GM12891 (cell line): ENCODE measurements at regions not wholly inside any gene's neighbourhood (a gene's known extent, or its start where the extent isn't known, plus 50 kb on each side); places are given as distances from the start of the nearest gene placed in this dataset.

Experiments used
- DNase-seq: peaks from one replicate; pipeline ENCODE4 v3.0.0; 2011; ENCODE audit warnings: low spot score; ENCODE audit not compliant: insufficient read length
- FAIRE-seq: peaks from 2 replicates; lab custom pipeline; 2011; peaks lifted over from hg19 to GRCh38; lab: Jason Lieb, UNC
- PAX5 ChIP-seq: IDR thresholded peaks from 2 replicates; pipeline ENCODE4 v1.6.1; 2011; ENCODE audit warnings: low read length, moderate library complexity, mild to moderate bottlenecking; ENCODE audit not compliant: insufficient read depth, severe bottlenecking
- POLR2A ChIP-seq: IDR thresholded peaks from 2 replicates; pipeline ENCODE4 v1.6.1; 2011; ENCODE audit warnings: low read depth, low read length, control low read depth
- POLR2AphosphoS5 ChIP-seq: IDR thresholded peaks from 2 replicates; pipeline ENCODE4 v1.6.1; 2011; ENCODE audit warnings: low read depth, low read length, control low read depth
- POU2F2 ChIP-seq: IDR thresholded peaks from 2 replicates; pipeline ENCODE4 v1.6.1; 2011; ENCODE audit warnings: low read depth, mild to moderate bottlenecking, control low read depth, low read length, moderate library complexity
- SPI1 ChIP-seq: IDR thresholded peaks from 2 replicates; pipeline ENCODE4 v1.6.1; 2011; ENCODE audit warnings: low read depth, low read length, control low read depth
- TAF1 ChIP-seq: IDR thresholded peaks from 2 replicates; pipeline ENCODE4 v1.6.1; 2011; ENCODE audit warnings: low read depth, low read length, control low read depth

- FAIRE-seq (no peak), DNase-seq (no peak)
- no peak for TF ChIP-seq PAX5
- no peak for TF ChIP-seq POLR2AphosphoS5
- no peak for TF ChIP-seq SPI1
- TF ChIP-seq TAF1 = no peak
- no peak for TF ChIP-seq POLR2A
- TF ChIP-seq POU2F2 = no peak
Measured at GRCh38 chr12:28955491-28955890, 193.6 kb upstream of the FAR2 start.

- no peak for TF ChIP-seq POLR2A
- no peak for TF ChIP-seq TAF1
- TF ChIP-seq POU2F2 = no peak
- no peak for TF ChIP-seq SPI1
- no peak for TF ChIP-seq POLR2AphosphoS5
- TF ChIP-seq PAX5 = no peak
- DNase-seq (no peak), FAIRE-seq (no peak)
Measured at GRCh38 chr12:28955931-28956330, 193.1 kb upstream of the FAR2 start.

GRCh38 chr12:28958553-28959195, 190.4 kb upstream of the FAR2 start:
- FAIRE-seq (no peak), DNase-seq (no peak)
- no peak for TF ChIP-seq POLR2A
- no peak for TF ChIP-seq TAF1
- no peak for TF ChIP-seq PAX5
- TF ChIP-seq POLR2AphosphoS5 = no peak
- no peak for TF ChIP-seq SPI1
- TF ChIP-seq POU2F2 = no peak

DNA sequence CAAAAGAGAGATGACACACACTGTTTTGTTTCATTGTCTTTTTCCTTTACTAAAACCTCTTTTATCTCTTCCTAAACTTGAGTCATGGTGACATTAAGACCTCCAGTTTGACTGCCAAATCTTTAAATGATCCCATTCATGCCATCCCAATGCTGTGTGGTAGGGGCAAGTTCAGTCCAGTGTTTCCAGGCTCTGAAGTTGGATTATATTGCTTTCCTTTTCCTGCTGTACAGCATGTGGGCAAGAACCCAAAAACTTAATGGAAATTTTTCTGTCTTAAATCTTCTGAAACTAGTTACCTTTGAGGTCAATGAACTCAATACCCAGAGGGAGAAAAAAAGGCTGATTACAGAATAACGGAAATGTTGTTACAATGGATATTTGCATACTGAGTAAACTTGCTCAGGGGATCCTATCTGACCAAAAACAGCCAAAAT, 187.1 kb upstream of the FAR2 start:
- FAIRE-seq (no peak), DNase-seq (no peak)
- TF ChIP-seq SPI1 = no peak
- no peak for TF ChIP-seq POLR2AphosphoS5
- no peak for TF ChIP-seq POLR2A
- TF ChIP-seq POU2F2 = no peak
- TF ChIP-seq TAF1 = no peak
- no peak for TF ChIP-seq PAX5

- TF ChIP-seq POLR2A (no peak), TAF1 (no peak), PAX5 (no peak)
- DNase-seq = no peak
- no peak for FAIRE-seq
Measured at GRCh38 chr12:28963554-28963953, 185.5 kb upstream of the FAR2 start.

DNA sequence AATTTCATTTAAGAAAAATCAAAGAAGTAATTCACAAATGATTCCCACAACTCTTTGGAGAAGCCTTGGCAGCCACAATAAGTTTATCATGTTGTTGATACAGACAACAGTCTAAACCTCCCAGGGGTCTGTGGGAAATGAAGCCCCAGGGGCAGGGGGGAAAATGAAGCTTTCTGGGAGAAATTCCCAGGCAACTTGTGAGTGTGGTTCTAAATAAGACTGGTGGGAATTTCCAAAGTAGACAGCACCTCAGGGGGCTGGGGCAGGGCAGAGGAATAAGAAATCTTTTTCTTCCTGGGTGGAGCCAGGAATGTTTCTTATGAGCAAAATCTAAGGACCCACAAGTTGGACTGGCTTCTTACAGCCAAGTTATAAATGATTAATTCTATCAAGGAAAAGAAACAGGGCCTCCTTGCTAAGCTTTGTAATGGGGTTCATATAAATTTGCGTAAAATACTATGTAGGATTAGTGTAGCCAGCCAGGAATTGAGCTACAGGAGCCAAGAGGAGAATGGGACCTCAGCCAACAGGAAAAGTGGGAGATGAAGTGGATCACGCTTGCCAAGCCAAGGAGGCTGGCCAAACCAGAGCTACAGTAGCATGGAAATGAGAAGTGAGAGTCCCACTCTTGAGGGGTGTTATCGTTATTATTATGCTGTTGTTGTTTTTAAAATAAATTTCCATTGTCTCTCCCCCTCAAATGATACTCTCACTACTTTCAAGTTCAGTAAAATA, 182.9 kb upstream of the FAR2 start:
- FAIRE-seq = no peak
- DNase-seq = no peak
- no peak for TF ChIP-seq TAF1
- TF ChIP-seq PAX5 = no peak
- TF ChIP-seq SPI1 = no peak
- TF ChIP-seq POU2F2 = no peak

DNA sequence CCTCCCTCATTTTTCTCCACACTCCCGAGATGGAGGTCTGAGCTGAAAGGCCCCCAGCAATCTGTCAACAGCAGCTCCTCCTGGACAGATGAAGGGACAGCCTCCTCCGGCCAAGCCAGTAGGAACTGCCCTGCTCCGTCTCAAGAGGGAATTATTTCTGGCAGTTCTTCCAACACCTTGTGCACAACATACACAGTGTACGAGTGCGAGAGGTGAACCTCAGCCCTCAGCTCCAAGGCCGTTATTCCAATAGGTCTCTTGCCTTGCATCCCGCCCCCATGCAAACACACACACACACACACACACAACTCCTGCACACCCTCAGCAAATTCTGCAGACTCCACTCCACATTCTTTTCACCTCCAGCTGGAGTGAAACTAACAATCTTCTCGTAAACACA, 181.7 kb upstream of the FAR2 start:
- FAIRE-seq (no peak), DNase-seq (no peak)
- no peak for TF ChIP-seq POLR2A
- no peak for TF ChIP-seq POU2F2
- no peak for TF ChIP-seq PAX5

DNA sequence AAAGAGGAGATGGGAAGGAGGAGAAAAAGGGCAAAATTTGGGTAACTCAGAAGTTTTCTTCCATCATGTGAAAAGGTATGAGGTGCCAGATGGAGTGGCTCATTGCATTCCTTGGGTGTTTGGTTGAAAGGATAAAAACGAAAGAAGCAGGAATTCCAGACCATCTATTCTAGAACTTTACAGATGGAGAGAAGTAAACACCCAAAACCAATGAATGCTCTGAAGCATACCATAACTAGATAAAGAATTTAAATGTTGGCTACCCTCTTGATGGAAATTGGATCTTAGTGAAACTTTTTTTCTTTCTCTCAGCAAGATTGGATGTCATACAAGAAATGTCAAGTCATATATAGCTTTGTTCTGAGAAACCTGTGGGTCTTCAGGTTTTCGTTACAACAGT, 175.6 kb upstream of the FAR2 start:
- TF ChIP-seq POU2F2 (no peak), POLR2A (no peak), PAX5 (no peak), TAF1 (no peak), POLR2AphosphoS5 (no peak), SPI1 (no peak)
- DNase-seq (no peak), FAIRE-seq (no peak)

GRCh38 chr12:28974166-28974565, 174.9 kb upstream of the FAR2 start:
- TF ChIP-seq TAF1 = no peak
- TF ChIP-seq POLR2AphosphoS5 = no peak
- no peak for TF ChIP-seq POLR2A
- no peak for TF ChIP-seq POU2F2
- TF ChIP-seq SPI1 = no peak
- TF ChIP-seq PAX5 = no peak
- no peak for DNase-seq
- FAIRE-seq = no peak

DNA sequence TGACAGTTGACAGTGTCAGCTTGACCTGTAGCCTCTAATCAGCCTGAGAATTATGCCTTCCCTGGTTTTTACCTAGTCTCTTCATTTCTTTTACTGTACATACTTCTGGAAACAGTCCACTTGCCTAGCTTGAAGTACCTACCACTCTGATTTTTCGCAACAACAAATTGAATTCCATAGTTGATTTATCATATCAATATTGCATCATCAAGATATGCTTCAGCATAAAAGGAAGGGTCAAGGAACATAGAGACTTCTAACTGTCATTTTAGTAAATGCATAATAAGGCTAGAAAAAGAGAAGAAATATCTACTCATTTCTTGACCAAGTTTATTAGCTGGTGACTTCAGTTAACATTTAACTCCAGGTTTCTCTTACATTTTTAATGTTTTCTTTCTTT, 174.2 kb upstream of the FAR2 start:
- no peak for FAIRE-seq
- no peak for DNase-seq

More for the DNA sequence above, 174.2 kb upstream of the FAR2 start:
- TF ChIP-seq POLR2AphosphoS5 = no peak
- no peak for TF ChIP-seq PAX5
- TF ChIP-seq POLR2A = no peak
- TF ChIP-seq POU2F2 = no peak
- TF ChIP-seq TAF1 = no peak
- no peak for TF ChIP-seq SPI1
